ENCODE measurements at regions not wholly inside any gene's neighbourhood (a gene's known extent, or its start where the extent isn't known, plus 50 kb on each side); places are given as distances from the start of the nearest gene placed in this dataset.

DNA sequence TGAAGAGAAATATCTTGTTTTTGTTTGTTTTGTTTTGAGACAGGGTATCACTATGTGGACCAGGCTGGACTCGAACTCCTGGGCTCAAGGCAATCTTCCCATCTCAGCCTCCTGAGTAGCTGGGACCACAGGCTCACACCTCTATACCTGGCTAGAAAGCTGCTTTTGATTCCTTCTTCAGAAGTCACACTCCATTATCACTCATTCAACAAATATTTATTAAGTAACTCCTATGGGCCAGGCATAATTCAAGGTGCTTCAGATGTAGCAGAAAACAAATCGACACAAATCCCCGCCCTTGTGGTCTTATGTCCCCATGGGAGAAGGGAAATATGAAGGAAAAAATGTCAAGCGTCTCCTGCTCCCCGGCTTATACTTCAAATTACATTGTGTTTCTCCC, 72.6 kb upstream of the DHX15 start:
- WGBS, 5 donors = 83 to 88% (median 85%) methylated on average over 5 of the region's 5 CpGs
- H3K27ac ChIP-seq = no peak overlapping the region
- H3K4me1 ChIP-seq = peaks cover 16 to 24% (median 19%) of the 10 kb centered on the region in 4 donors
- DNase-seq = no peak
- no peak for TF ChIP-seq EP300 (IDR thresholded peaks at IDR 0.05)
- no peak for TF ChIP-seq POLR2A (IDR thresholded peaks at IDR 0.05)
- TF ChIP-seq CTCF (IDR thresholded peaks at IDR 0.05) = no peak
- TF ChIP-seq POLR2AphosphoS5 (IDR thresholded peaks at IDR 0.05) = no peak
- H3K36me3 ChIP-seq = no peaks in the 10 kb centered on the region
- no peaks in the 10 kb centered on the region for H3K9me3 ChIP-seq
- intact Hi-C loops (cut with DNase I; ENCODE audit: low total_unique reads) = no loop called here
- H3K27me3 ChIP-seq = no peaks in the 10 kb centered on the region
- no peak overlapping the region for H3K4me3 ChIP-seq

- intact Hi-C loops (cut with DNase I; ENCODE audit: low total_unique reads) = no loop called here
Measured at GRCh38 chr4:24657768-24658617, 73.6 kb upstream of the DHX15 start.

DNA sequence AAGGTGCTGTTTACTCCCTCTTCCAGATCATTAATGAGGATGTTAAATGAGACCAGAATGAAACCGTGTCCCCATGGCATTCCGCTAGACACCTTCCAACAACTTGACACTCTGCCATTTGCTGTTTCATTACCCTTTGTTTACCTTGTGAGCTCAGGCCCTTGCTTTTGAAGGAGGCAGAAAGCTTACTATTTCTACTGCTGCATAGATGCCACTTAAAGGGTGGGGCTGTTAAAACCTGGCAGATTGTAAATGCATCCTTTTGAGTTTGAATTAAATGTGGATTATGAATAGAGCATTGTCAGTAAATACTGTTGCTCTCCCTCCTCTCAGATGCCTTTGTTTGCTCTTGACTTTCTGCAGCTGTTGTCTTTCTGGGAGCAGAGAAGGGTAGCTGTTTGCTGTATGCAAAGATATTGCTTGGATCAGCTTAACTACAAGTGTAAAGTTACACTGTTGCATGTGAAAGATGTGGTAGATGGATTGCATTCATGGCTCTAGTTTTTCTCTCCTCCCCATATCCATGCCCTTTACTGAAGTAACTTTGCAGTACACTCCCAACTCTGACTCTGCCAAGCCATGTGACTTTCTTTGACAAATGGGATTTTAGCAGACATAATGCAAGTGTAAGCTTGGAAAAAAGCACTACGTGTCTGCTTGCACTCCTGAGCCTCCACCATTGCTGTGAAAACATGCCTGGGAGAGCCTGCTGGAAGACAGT, 75.0 kb upstream of the DHX15 start:
- Histone ChIP-seq H3K27ac (peak overlapping the region in 1 of 5 donors; percentile 65), H3K4me1 (peaks cover 16 to 24% (median 19%) of the 10 kb centered on the region in 4 donors), H3K36me3 (no peaks in the 10 kb centered on the region), H3K9me3 (no peaks in the 10 kb centered on the region), H3K27me3 (no peaks in the 10 kb centered on the region), H3K4me3 (no peak overlapping the region)
- WGBS, 5 donors = 22 to 34% (median 29%) methylated on average over 3 of the region's 3 CpGs
- DNase-seq = peak in 1 of 2 donors; percentile 72
- TF ChIP-seq POLR2AphosphoS5 (IDR thresholded peaks at IDR 0.05) (no peak), CTCF (IDR thresholded peaks at IDR 0.05) (no peak), EP300 (IDR thresholded peaks at IDR 0.05) (no peak)
- intact Hi-C loops (cut with DNase I; ENCODE audit: low total_unique reads) = no loop called here

More at GRCh38 chr4:24657768-24658617, 73.6 kb upstream of the DHX15 start:
- Histone ChIP-seq H3K9me3 (no peaks in the 10 kb centered on the region), H3K4me3 (no peak overlapping the region), H3K27ac (peak overlapping the region; percentile 42 to 65 (median 60)), H3K36me3 (no peaks in the 10 kb centered on the region), H3K27me3 (no peaks in the 10 kb centered on the region), H3K4me1 (peaks cover 16 to 24% (median 19%) of the 10 kb centered on the region in 4 donors)
- DNase-seq = peak; percentile 71 to 78
- TF ChIP-seq CTCF (IDR thresholded peaks at IDR 0.05) (no peak), POLR2A (IDR thresholded peaks at IDR 0.05) (no peak), EP300 (IDR thresholded peaks at IDR 0.05) (no peak), POLR2AphosphoS5 (IDR thresholded peaks at IDR 0.05) (no peak)
- 33 to 46% (median 39%) methylated on average over 15 of the region's 15 CpGs for WGBS, 5 donors

- no peak for TF ChIP-seq CTCF (IDR thresholded peaks at IDR 0.05)
- TF ChIP-seq POLR2AphosphoS5 (IDR thresholded peaks at IDR 0.05) = no peak
- TF ChIP-seq POLR2A (IDR thresholded peaks at IDR 0.05) = no peak
- no peak for TF ChIP-seq EP300 (IDR thresholded peaks at IDR 0.05)
- no peak overlapping the region for H3K27ac ChIP-seq
- intact Hi-C loops (cut with DNase I; ENCODE audit: low total_unique reads) = no loop called here
- H3K36me3 ChIP-seq = no peaks in the 10 kb centered on the region
- H3K4me1 ChIP-seq = peaks cover 16 to 24% (median 19%) of the 10 kb centered on the region in 4 donors
- no peaks in the 10 kb centered on the region for H3K9me3 ChIP-seq
- WGBS, 5 donors = 75 to 85% (median 81%) methylated on average over 6 of the region's 6 CpGs
- H3K4me3 ChIP-seq = no peak overlapping the region
- H3K27me3 ChIP-seq = no peaks in the 10 kb centered on the region
- no peak for DNase-seq
Measured at GRCh38 chr4:24662056-24662455, 77.7 kb upstream of the DHX15 start.
